ENCODE measurements at regions not wholly inside any gene's neighbourhood (a gene's known extent, or its start where the extent isn't known, plus 50 kb on each side); places are given as distances from the start of the nearest gene placed in this dataset.
"Not testable (repeated sequence)": the region's sequence is repeated elsewhere in the genome, so short reads cannot be mapped to it uniquely, and the experiment has no call there.

GRCh38 chr18:30622104-30622503 lies 420.4 kb downstream of the DSC3 start:
- no peak for DNase-seq

GRCh38 chr18:30618567-30618966 lies 424.0 kb downstream of the DSC3 start:
- DNase-seq: no peak

GRCh38 chr18:30616414-30616813 lies 426.1 kb downstream of the DSC3 start:
- no peak for DNase-seq

GRCh38 chr18:30613467-30613801 lies 429.1 kb downstream of the DSC3 start:
- no peak for DNase-seq

DNA sequence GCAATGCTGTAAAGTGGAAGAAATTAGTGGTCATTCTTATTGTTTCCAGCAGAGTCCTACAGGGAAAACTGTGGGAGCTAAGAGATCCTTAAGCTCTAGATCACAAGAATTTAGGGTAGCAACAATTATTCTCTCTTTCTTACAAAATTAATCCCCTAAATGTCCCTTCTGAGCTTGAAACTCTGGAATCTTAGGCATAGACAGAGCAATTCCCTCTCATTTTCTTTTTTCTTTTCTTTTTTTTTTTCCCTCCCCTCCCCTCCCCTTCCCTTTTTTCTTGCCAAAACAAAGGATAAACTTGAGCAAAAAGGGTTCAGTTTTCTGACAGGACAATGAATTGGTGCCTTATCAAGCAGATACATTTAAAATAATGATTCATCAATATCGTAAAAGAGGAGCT lies 441.0 kb downstream of the DSC3 start:
- DNase-seq: no peak

- no peak for DNase-seq
Measured at GRCh38 chr18:30597202-30597601, 445.3 kb downstream of the DSC3 start.

GRCh38 chr18:30596635-30597034 lies 445.9 kb downstream of the DSC3 start:
- no peak for DNase-seq

GRCh38 chr18:30595942-30596341 lies 446.6 kb downstream of the DSC3 start:
- DNase-seq: no peak

- DNase-seq: not testable (repeated sequence)
Measured at GRCh38 chr18:30594911-30595310, 447.6 kb downstream of the DSC3 start.

DNA sequence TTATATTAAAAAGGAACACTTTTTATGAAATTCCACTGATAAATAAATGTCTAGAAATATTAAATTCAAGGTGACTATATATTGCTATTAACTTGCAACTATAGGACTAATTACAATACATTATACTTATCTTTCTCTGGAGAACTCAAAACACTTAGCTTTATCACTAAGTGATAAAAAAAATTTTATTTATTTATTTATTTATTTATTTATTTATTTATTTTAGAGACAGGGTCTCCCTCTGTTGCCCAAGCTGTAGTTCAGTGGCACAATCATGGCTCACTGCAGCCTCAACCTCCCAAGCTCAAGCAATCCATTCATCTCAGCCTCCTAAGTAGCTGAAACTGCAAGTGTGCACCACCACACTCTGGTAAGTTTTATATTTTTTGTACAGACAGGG lies 451.1 kb downstream of the DSC3 start:
- no peak for DNase-seq

GRCh38 chr18:30588673-30589164 lies 453.8 kb downstream of the DSC3 start:
- no peak for DNase-seq

DNA sequence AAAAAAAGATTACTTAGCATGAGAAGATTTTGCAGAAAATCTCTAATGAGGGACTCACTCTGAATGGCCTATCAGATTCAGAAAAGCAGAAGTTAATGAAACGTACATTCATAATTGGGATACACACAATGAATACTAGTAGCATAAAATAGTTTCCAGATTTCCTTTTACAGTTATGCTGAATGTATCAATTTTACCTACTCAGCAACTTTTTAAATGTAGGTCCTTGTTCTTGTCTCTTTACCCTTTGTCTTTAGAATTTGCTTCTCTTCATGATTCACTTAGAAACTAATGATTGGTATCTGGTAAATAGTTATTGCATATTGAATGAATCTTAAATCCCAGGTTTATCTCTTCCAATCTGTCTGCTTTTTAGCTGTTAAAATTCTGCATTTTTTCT lies 458.8 kb downstream of the DSC3 start:
- DNase-seq: no peak

DNA sequence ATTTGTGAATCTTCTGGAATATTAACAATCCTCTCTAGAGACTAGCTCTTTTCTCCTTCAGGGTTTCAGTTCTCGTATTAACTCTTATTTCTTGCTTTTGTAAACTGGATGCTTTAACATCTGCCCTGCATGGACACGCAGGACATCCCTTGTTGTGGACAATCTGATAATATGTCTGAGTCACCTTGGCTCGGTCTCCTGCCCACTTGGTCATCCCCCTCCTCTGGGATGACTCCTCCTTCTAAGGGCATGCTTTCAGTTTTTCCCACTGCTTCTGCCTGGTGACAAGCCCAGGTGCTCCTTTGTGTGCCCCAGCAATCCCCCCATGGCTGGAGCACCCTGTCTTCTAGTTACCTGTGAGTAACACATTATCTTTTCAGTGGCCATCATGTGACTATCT lies 460.5 kb downstream of the DSC3 start:
- no peak for DNase-seq

GRCh38 chr18:30578707-30579106 lies 463.8 kb downstream of the DSC3 start:
- DNase-seq: no peak

GRCh38 chr18:30572214-30572613 lies 470.3 kb downstream of the DSC3 start:
- no peak for DNase-seq

DNA sequence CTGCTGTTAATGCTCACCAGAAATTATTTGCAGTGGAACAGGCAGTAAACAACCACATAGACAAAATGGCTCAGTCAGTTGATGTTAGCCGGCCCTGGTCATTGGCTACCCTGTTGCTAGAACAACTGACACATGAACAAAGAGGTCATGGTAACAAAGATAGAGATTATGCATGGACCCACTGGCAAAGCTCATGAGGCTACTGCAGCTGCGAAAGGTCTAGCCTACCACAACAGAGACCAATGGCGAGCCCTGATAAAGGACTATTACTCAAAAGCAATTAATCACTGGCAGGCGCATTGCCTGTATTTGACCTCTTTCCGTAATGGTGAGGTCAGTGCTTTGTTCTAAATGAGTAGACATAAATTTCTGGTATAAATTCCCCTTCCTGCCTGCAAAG lies 474.2 kb downstream of the DSC3 start:
- no peak for DNase-seq

GRCh38 chr18:30566877-30567276 lies 475.7 kb downstream of the DSC3 start:
- DNase-seq: no peak

DNA sequence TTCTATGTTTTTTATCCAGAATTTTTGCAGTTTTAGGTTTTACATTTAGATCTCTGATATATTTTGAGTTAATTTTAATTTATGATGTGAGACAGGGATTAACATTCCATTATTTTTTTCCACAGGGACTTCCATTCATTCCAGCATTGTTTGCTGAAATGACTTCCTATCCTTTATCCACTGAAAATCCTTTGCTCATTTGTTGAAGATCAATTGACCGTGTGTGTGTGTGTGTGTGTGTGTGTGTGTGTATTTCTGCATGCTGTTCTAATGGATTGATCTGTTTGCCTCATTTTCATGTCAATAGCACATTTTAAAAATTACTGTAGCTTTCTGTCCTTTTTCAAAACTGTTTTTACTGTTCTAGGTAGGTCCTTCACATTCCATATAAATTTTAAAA lies 480.3 kb downstream of the DSC3 start:
- DNase-seq: no peak

DNA sequence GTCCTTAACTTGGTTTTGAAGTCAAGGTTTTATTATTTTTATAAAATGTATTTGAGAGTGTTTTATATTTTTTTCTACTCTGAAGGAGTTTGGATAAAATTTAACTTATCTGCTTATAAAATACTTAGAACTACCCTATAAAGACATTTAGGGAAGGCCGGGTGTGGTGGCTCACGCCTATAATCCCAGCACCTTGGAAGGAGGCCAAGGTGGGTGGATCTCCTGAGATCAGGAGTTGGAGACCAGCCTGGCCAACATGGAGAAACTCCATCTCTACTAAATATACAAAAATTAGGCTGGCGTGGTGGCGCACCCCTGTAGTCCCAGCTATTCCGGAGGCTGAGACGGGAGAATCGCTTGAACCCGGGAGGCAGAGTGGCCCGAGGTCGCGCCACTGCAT lies 486.4 kb downstream of the DSC3 start:
- no peak for DNase-seq

DNA sequence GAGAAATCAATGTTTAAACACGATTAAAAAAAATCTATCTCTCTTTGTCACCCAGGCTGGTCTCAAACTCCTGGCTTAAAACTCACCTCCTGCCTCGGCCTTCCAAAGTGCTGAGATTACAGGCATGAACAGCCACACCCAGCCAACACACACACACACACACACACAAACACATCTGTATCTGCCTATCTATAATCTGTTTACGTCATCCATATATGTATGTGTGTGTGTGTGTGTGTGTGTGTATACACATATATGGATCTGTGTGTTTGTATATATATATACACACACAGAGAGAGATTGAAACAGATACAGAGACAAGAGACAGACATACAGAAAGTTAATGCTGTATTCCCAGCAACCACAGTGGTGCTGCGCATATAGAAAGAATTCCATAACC lies 497.1 kb downstream of the DSC3 start:
- DNase-seq: no peak

DNA sequence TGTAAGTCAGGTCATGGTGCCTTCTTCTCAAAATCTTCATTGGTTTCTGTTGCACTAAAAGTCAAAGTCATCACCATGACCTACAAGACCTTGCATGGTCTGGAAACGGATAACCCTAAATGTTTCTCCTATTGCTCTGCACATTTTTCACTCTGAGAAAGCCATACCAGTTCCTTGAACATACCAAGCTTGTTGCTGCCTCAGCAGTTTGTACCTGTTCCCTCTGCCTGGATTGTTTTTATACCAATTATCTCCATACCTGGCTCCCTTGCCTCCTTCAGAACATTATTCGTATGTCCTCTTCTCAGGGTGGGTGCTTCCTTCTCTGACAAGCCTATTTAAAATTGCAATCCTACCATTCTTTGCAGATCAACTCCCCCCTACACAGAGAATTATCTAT lies 498.4 kb downstream of the DSC3 start:
- no peak for DNase-seq

DNA sequence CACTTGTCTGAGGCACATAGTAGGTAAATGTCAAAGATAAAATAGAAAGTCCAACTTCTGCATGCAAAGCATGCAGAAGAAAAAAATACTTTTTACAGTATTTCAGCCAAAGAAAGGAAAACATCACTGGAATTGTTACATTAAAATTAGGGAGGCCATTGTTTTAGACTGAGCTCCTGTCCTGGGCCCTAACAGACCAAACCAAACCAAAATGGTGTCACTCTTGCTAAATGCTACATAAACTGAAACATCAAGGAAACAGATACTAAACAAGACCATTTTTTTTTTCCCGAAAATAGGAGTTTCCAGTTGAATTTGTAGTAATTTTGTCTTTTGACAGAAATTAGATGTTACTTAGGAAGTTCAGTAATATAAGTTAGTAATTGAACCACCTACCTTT lies 508.8 kb downstream of the DSC3 start:
- DNase-seq: no peak

GRCh38 chr18:30527917-30528316 lies 514.6 kb downstream of the DSC3 start:
- DNase-seq: no peak

GRCh38 chr18:30527226-30527625 lies 515.3 kb downstream of the DSC3 start:
- no peak for DNase-seq

- no peak for DNase-seq
Measured at GRCh38 chr18:30522288-30522929, 520.1 kb downstream of the DSC3 start.

- no peak for DNase-seq
Measured at GRCh38 chr18:30514059-30514458, 528.5 kb downstream of the DSC3 start.
